GM23248 (cell line): ENCODE measurements at regions not wholly inside any gene's neighbourhood (a gene's known extent, or its start where the extent isn't known, plus 50 kb on each side); places are given as distances from the start of the nearest gene placed in this dataset.

Experiments used
- DNase-seq: peaks from one replicate; pipeline ENCODE4 v3.0.0-alpha.2; 2015
- H2AFZ ChIP-seq: fragments of 200-600 bp; sonication (generic); 2 replicates; pipeline ENCODE4 v1.6.1; 2016; ENCODE audit warnings: antibody characterized with exemption
- H3F3A ChIP-seq: fragments of 200-600 bp; sonication (generic); 2 replicates; pipeline ENCODE4 v1.6.1; 2016; ENCODE audit warnings: mild to moderate bottlenecking, antibody characterized with exemption, mixed run types; ENCODE audit not compliant: insufficient read depth
- H3K27ac ChIP-seq: fragments of 200-600 bp; sonication (generic); 2 replicates; pipeline ENCODE4 v1.5.1; 2016; ENCODE audit warnings: mild to moderate bottlenecking
- H3K27me3 ChIP-seq: fragments of 200-600 bp; sonication (generic); replicated peaks from 2 replicates; pipeline ENCODE4 v1.6.1; 2016; ENCODE audit warnings: mild to moderate bottlenecking; ENCODE audit not compliant: insufficient read depth
- H3K36me3 ChIP-seq: fragments of 200-600 bp; sonication (generic); 2 replicates; pipeline ENCODE4 v1.6.1; 2016; ENCODE audit warnings: low read depth, mild to moderate bottlenecking
- H3K4me1 ChIP-seq: fragments of 200-600 bp; sonication (generic); 2 replicates; pipeline ENCODE4 v1.6.1; 2016; ENCODE audit warnings: mild to moderate bottlenecking; ENCODE audit not compliant: insufficient read depth
- H3K4me2 ChIP-seq: fragments of 200-600 bp; sonication (generic); one replicate; pipeline ENCODE4 v1.6.1; 2016; ENCODE audit warnings: mild to moderate bottlenecking; ENCODE audit not compliant: unreplicated experiment
- H3K4me3 ChIP-seq: fragments of 200-600 bp; sonication (generic); 2 replicates; pipeline ENCODE4 v1.5.1; 2016; ENCODE audit warnings: mild to moderate bottlenecking
- H3K79me2 ChIP-seq: fragments of 200-600 bp; sonication (generic); 2 replicates; pipeline ENCODE4 v1.6.1; 2016; ENCODE audit warnings: mild to moderate bottlenecking; ENCODE audit not compliant: insufficient read depth
- H3K9ac ChIP-seq: fragments of 200-600 bp; sonication (generic); 2 replicates; pipeline ENCODE4 v1.6.1; 2016; ENCODE audit warnings: mild to moderate bottlenecking
- H3K9me2 ChIP-seq: fragments of 200-600 bp; sonication (generic); 2 replicates; pipeline ENCODE4 v1.6.1; 2016; ENCODE audit warnings: mixed run types, mild to moderate bottlenecking, moderate library complexity; ENCODE audit not compliant: insufficient read depth
- H3K9me3 ChIP-seq: fragments of 200-600 bp; sonication (generic); one replicate; pipeline ENCODE4 v1.6.1; 2017; ENCODE audit warnings: low read depth
- H4K20me1 ChIP-seq: fragments of 200-600 bp; sonication (generic); 2 replicates; pipeline ENCODE4 v1.6.0; 2016; ENCODE audit not compliant: insufficient read depth
- EZH2 ChIP-seq: fragments of 200-600 bp; sonication (generic); IDR thresholded peaks from 2 replicates; pipeline ENCODE4 v1.6.1; 2018; ENCODE audit warnings: antibody characterized with exemption, mild to moderate bottlenecking; ENCODE audit not compliant: insufficient read depth, poor library complexity, severe bottlenecking
- EZH2phosphoT487 ChIP-seq: fragments of 200-600 bp; sonication (generic); IDR thresholded peaks from 2 replicates; pipeline ENCODE4 v1.6.1; 2018; ENCODE audit warnings: antibody characterized with exemption, moderate library complexity, mild to moderate bottlenecking, low read depth; ENCODE audit not compliant: insufficient read depth
- WGBS, 2 experiments: methylation state at CpG; one replicate each; pipeline ENCODE4 v1.1.6; 2015 to 2017; ENCODE audit warnings: low lambda C conversion rate in 2 of 2, low coverage in 1 of 2; ENCODE audit errors: missing lambda C conversion rate in 2 of 2; 5-methylcytosine and 5-hydroxymethylcytosine counted together
- in situ Hi-C: fragments of 300-500 bp; cut with MboI; formaldehyde crosslinking; loops from 2 replicates; pipeline ENCODE4 v1.15.0; 2020

GRCh38 chr19:30608471-30608870, 236.3 kb downstream of the ZNF536 start:
- no peaks in the 10 kb centered on the region for H3F3A ChIP-seq
- H3K4me3 ChIP-seq: no peak overlapping the region
- no peaks in the 10 kb centered on the region for H3K27me3 ChIP-seq
- H3K4me2 ChIP-seq: no peak overlapping the region
- no peaks in the 10 kb centered on the region for H3K4me1 ChIP-seq
- no peak for TF ChIP-seq EZH2
- TF ChIP-seq EZH2phosphoT487: no peak
- no peak overlapping the region for H2AFZ ChIP-seq
- H3K9me3 ChIP-seq: no peaks in the 10 kb centered on the region
- WGBS, 2 experiments: 0 to 6% methylated on average over 1 of the region's 1 CpG
- H3K36me3 ChIP-seq: no peaks in the 10 kb centered on the region
- no peaks in the 10 kb centered on the region for H4K20me1 ChIP-seq
- in situ Hi-C loops: no loop called here
- H3K9ac ChIP-seq: no peak overlapping the region
- no peak for DNase-seq
- H3K9me2 ChIP-seq: no peaks in the 10 kb centered on the region
- H3K27ac ChIP-seq: no peak overlapping the region
- no peaks in the 10 kb centered on the region for H3K79me2 ChIP-seq
